GM21786 (cell line): ENCODE measurements at regions not wholly inside any gene's neighbourhood (a gene's known extent, or its start where the extent isn't known, plus 50 kb on each side); places are given as distances from the start of the nearest gene placed in this dataset.

ENCODE experiments used
- ATAC-seq: cut with Tn5 transposase; IDR thresholded peaks from one replicate; pipeline ENCODE4 v1.9.1; 2021; ENCODE audit not compliant: unreplicated experiment

GRCh38 chr11:45089251-45089650, 57.2 kb upstream of the PRDM11 start:
- ATAC-seq, result no peak

GRCh38 chr11:45089676-45090499, 56.6 kb upstream of the PRDM11 start:
- no peak for ATAC-seq

GRCh38 chr11:45090607-45091006, 55.8 kb upstream of the PRDM11 start:
- ATAC-seq, result no peak

- ATAC-seq, result no peak
These were observed 54.7 kb upstream of the PRDM11 start for GRCh38 chr11:45091563-45092403.

- no peak for ATAC-seq
These were observed 54.0 kb upstream of the PRDM11 start for GRCh38 chr11:45092404-45092785.

GRCh38 chr11:45092901-45093760, 53.3 kb upstream of the PRDM11 start:
- no peak for ATAC-seq

- ATAC-seq, result no peak
These were observed 52.5 kb upstream of the PRDM11 start for GRCh38 chr11:45093761-45094455.

GRCh38 chr11:45094958-45095690, 51.3 kb upstream of the PRDM11 start:
- ATAC-seq, result no peak

GRCh38 chr11:45095691-45096010, 50.8 kb upstream of the PRDM11 start:
- ATAC-seq, result no peak

GRCh38 chr11:45096636-45097035, 49.8 kb upstream of the PRDM11 start:
- ATAC-seq, result no peak
